Colonic mucosa (tissue), 4 donors: ENCODE measurements at regions not wholly inside any gene's neighbourhood (a gene's known extent, or its start where the extent isn't known, plus 50 kb on each side); places are given as distances from the start of the nearest gene placed in this dataset.

Source experiments
- DNase-seq: peaks from one replicate; pipeline ENCODE4 v3.0.0-alpha.2; 2020
- H3K27ac ChIP-seq: fragments of 200-600 bp; one replicate; pipeline ENCODE4 v1.8.0; 2021
- H3K27me3 ChIP-seq: fragments of 200-600 bp; one replicate; pipeline ENCODE4 v1.8.0; 2021
- H3K36me3 ChIP-seq: fragments of 200-600 bp; one replicate; pipeline ENCODE4 v1.8.0; 2021
- H3K4me1 ChIP-seq: fragments of 200-600 bp; one replicate; pipeline ENCODE4 v1.8.0; 2021; ENCODE audit warnings: mild to moderate bottlenecking
- H3K4me3 ChIP-seq: fragments of 200-600 bp; one replicate; pipeline ENCODE4 v1.8.0; 2021
- H3K9ac ChIP-seq, 2 donors: one replicate each; pipeline ENCODE4 v1.7.0; 2013; ENCODE audit warnings: control low read depth in 2 of 2, low read depth in 2 of 2, low read length in 2 of 2
- H3K9me3 ChIP-seq: fragments of 200-600 bp; one replicate; pipeline ENCODE4 v1.8.0; 2021
- CTCF ChIP-seq: fragments of 200-600 bp; IDR thresholded peaks from one replicate; pipeline ENCODE4 v1.8.0; 2022; ENCODE audit warnings: antibody characterized with exemption, mild to moderate bottlenecking
- intact Hi-C: fragments of 100-400 bp; cut with DNase I; formaldehyde crosslinking; loops from one replicate; pipeline ENCODE4 v1.14.1; 2022
- donor health status: healthy.
- donor health status: DM: no; HTN: no; CAD: no.
- donor health status: DM: no; HTN: no; CAD: no.

- Histone ChIP-seq H3K9me3 (no peaks in the 10 kb centered on the region), H3K36me3 (no peaks in the 10 kb centered on the region), H3K4me3 (no peak overlapping the region), H3K27ac (no peak overlapping the region), H3K4me1 (no peaks in the 10 kb centered on the region), H3K9ac (no peak overlapping the region), H3K27me3 (no peaks in the 10 kb centered on the region)
- DNase-seq, result no peak
- intact Hi-C loops, result loop anchor here (5.0 kb wide), 1 partner anchor 88 kb away; no protein-coding TSS in a partner anchor
- TF ChIP-seq CTCF, result no peak
Measured at GRCh38 chr9:84174486-84174885, 166.1 kb downstream of the SLC28A3 start.

GRCh38 chr9:84177407-84177806, 163.2 kb downstream of the SLC28A3 start:
- Histone ChIP-seq H3K9ac (no peak overlapping the region), H3K9me3 (no peaks in the 10 kb centered on the region), H3K27ac (no peak overlapping the region), H3K4me1 (no peaks in the 10 kb centered on the region), H3K36me3 (no peaks in the 10 kb centered on the region), H3K27me3 (no peaks in the 10 kb centered on the region), H3K4me3 (no peak overlapping the region)
- TF ChIP-seq CTCF, result no peak
- DNase-seq, result no peak
- intact Hi-C loops, result no loop called here

GRCh38 chr9:84179531-84179930, 161.0 kb downstream of the SLC28A3 start:
- no peak for DNase-seq
- H3K27me3 ChIP-seq, result no peaks in the 10 kb centered on the region
- no peak for TF ChIP-seq CTCF
- no peak overlapping the region for H3K27ac ChIP-seq
- H3K4me1 ChIP-seq, result no peaks in the 10 kb centered on the region
- H3K4me3 ChIP-seq, result no peak overlapping the region
- no peaks in the 10 kb centered on the region for H3K9me3 ChIP-seq
- intact Hi-C loops, result no loop called here
- H3K9ac ChIP-seq, result no peak overlapping the region
- no peaks in the 10 kb centered on the region for H3K36me3 ChIP-seq

GRCh38 chr9:84187090-84187489, 153.5 kb downstream of the SLC28A3 start:
- intact Hi-C loops, result no loop called here
- Histone ChIP-seq H3K27me3 (no peaks in the 10 kb centered on the region), H3K9ac (no peak overlapping the region), H3K27ac (no peak overlapping the region), H3K4me3 (no peak overlapping the region), H3K9me3 (no peaks in the 10 kb centered on the region), H3K36me3 (no peaks in the 10 kb centered on the region), H3K4me1 (no peaks in the 10 kb centered on the region)
- no peak for DNase-seq
- TF ChIP-seq CTCF, result no peak

- no peak overlapping the region for H3K27ac ChIP-seq
- no peak overlapping the region for H3K4me3 ChIP-seq
- DNase-seq, result no peak
- H3K9ac ChIP-seq, result no peak overlapping the region
- no peak for TF ChIP-seq CTCF
- intact Hi-C loops, result no loop called here
- no peaks in the 10 kb centered on the region for H3K9me3 ChIP-seq
- no peaks in the 10 kb centered on the region for H3K4me1 ChIP-seq
- H3K27me3 ChIP-seq, result no peaks in the 10 kb centered on the region
- no peaks in the 10 kb centered on the region for H3K36me3 ChIP-seq
Measured at GRCh38 chr9:84189904-84190303, 150.7 kb downstream of the SLC28A3 start.

GRCh38 chr9:84190411-84190810, 150.1 kb downstream of the SLC28A3 start:
- Histone ChIP-seq H3K9me3 (no peaks in the 10 kb centered on the region), H3K27ac (no peak overlapping the region), H3K4me3 (no peak overlapping the region), H3K4me1 (no peaks in the 10 kb centered on the region), H3K27me3 (no peaks in the 10 kb centered on the region), H3K9ac (no peak overlapping the region), H3K36me3 (no peaks in the 10 kb centered on the region)
- no peak for TF ChIP-seq CTCF
- intact Hi-C loops, result no loop called here
- DNase-seq, result no peak
